ENCODE measurements at regions not wholly inside any gene's neighbourhood (a gene's known extent, or its start where the extent isn't known, plus 50 kb on each side); places are given as distances from the start of the nearest gene placed in this dataset.

DNA sequence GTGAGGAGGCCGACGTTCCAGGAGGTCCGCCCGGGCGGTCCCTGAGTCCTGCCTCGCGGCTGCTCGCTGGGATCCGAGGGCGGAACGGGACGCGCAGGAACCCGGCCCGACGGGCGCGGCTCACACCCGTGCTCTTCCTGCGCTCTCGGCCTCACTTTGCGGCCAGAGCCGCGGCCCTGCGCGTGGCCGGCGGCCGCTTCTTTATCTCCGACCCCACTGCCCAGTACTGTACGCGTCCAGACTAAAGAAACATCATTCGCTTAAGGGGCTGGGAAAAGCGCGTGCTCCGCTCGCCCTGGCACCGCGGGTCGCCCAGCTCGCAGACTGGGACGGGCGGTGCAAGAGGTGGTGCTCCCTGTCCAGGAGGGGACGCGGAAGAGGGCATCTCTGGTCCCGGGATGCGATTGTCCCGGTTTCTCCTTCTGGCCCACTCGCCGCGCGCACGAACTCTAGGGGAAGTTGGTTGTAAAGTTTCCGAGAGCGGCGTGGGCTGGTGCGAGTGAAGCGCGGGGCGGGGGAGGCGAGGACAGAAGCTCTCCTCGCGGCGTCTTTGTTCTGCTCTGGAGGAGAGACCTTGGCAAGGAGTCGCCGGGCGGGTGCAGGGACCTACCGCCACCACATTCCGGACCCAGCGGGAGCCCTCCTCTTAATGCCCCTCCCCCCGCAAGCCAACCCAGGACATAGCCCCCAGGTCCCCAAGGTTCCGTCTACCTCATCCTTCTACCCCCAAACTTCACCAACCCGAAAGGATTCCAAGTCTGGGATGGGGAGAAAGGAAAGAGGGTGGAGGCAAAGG lies 71.0 kb downstream of the SOX4 start:
- TF ChIP-seq, protein P1, sequence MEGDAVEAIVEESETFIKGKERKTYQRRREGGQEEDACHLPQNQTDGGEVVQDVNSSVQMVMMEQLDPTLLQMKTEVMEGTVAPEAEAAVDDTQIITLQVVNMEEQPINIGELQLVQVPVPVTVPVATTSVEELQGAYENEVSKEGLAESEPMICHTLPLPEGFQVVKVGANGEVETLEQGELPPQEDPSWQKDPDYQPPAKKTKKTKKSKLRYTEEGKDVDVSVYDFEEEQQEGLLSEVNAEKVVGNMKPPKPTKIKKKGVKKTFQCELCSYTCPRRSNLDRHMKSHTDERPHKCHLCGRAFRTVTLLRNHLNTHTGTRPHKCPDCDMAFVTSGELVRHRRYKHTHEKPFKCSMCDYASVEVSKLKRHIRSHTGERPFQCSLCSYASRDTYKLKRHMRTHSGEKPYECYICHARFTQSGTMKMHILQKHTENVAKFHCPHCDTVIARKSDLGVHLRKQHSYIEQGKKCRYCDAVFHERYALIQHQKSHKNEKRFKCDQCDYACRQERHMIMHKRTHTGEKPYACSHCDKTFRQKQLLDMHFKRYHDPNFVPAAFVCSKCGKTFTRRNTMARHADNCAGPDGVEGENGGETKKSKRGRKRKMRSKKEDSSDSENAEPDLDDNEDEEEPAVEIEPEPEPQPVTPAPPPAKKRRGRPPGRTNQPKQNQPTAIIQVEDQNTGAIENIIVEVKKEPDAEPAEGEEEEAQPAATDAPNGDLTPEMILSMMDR (IDR thresholded peaks at IDR 0.05): no peak
- TF ChIP-seq RAD21 (IDR thresholded peaks at IDR 0.05; ENCODE audit: low read length) (no peak), FOXM1 (IDR thresholded peaks at IDR 0.05; ENCODE audit: low read depth) (no peak)
